ENCODE measurements at regions not wholly inside any gene's neighbourhood (a gene's known extent, or its start where the extent isn't known, plus 50 kb on each side); places are given as distances from the start of the nearest gene placed in this dataset.

GRCh38 chr3:194245474-194245873, 105.7 kb downstream of the CPN2 start:
- no peak for TF ChIP-seq CTCF (conservative IDR thresholded peaks at IDR 0.05)
- no peak overlapping the region for H3K27ac ChIP-seq

- TF ChIP-seq CTCF (conservative IDR thresholded peaks at IDR 0.05): no peak
Measured at GRCh38 chr3:194245975-194246561, 105.1 kb downstream of the CPN2 start.

GRCh38 chr3:194246709-194247349, 104.3 kb downstream of the CPN2 start:
- TF ChIP-seq CTCF (conservative IDR thresholded peaks at IDR 0.05): no peak
- H3K27ac ChIP-seq: no peak overlapping the region

More at GRCh38 chr3:194245975-194246561, 105.1 kb downstream of the CPN2 start:
- no peak overlapping the region for H3K27ac ChIP-seq

GRCh38 chr3:194247350-194247740, 103.8 kb downstream of the CPN2 start:
- H3K27ac ChIP-seq: no peak overlapping the region
- TF ChIP-seq CTCF (conservative IDR thresholded peaks at IDR 0.05): no peak

GRCh38 chr3:194249323-194250097, 101.6 kb downstream of the CPN2 start:
- no peak for TF ChIP-seq CTCF (conservative IDR thresholded peaks at IDR 0.05)
- H3K27ac ChIP-seq: no peak overlapping the region

GRCh38 chr3:194250098-194251002, 100.8 kb downstream of the CPN2 start:
- no peak for TF ChIP-seq CTCF (conservative IDR thresholded peaks at IDR 0.05)

More at GRCh38 chr3:194250098-194251002, 100.8 kb downstream of the CPN2 start:
- no peak overlapping the region for H3K27ac ChIP-seq

Measured in VCaP (cell line).